GM19023 (cell line): ENCODE measurements at regions not wholly inside any gene's neighbourhood (a gene's known extent, or its start where the extent isn't known, plus 50 kb on each side); places are given as distances from the start of the nearest gene placed in this dataset.
"Not testable (repeated sequence)": the region's sequence is repeated elsewhere in the genome, so short reads cannot be mapped to it uniquely, and the experiment has no call there.

Experiments used
- ATAC-seq: cut with Tn5 transposase; IDR thresholded peaks from one replicate; pipeline ENCODE4 v1.9.1; 2021; ENCODE audit warnings: mild to moderate bottlenecking, moderate library complexity; ENCODE audit not compliant: unreplicated experiment

- ATAC-seq, result no peak
Observed at GRCh38 chr6:133099573-133099972, 141.6 kb upstream of the EYA4 start.

GRCh38 chr6:133100865-133101264 is 140.3 kb upstream of the EYA4 start:
- ATAC-seq, result no peak

GRCh38 chr6:133101790-133102189 is 139.4 kb upstream of the EYA4 start:
- no peak for ATAC-seq

GRCh38 chr6:133106934-133107333 is 134.2 kb upstream of the EYA4 start:
- no peak for ATAC-seq

- no peak for ATAC-seq
Observed at GRCh38 chr6:133108419-133108818, 132.7 kb upstream of the EYA4 start.

GRCh38 chr6:133114973-133115372 is 126.2 kb upstream of the EYA4 start:
- no peak for ATAC-seq

- ATAC-seq, result no peak
Observed at GRCh38 chr6:133115946-133116345, 125.2 kb upstream of the EYA4 start.

GRCh38 chr6:133128191-133128590 is 113.0 kb upstream of the EYA4 start:
- ATAC-seq, result no peak

- ATAC-seq, result no peak
Observed at GRCh38 chr6:133129556-133129955, 111.6 kb upstream of the EYA4 start.

GRCh38 chr6:133130863-133131262 is 110.3 kb upstream of the EYA4 start:
- no peak for ATAC-seq

GRCh38 chr6:133131621-133132465 is 109.3 kb upstream of the EYA4 start:
- no peak for ATAC-seq

GRCh38 chr6:133132466-133132971 is 108.6 kb upstream of the EYA4 start:
- no peak for ATAC-seq

- ATAC-seq, result no peak
Observed at GRCh38 chr6:133136177-133136880, 104.8 kb upstream of the EYA4 start.

GRCh38 chr6:133147470-133148184 is 93.5 kb upstream of the EYA4 start:
- not testable (repeated sequence) for ATAC-seq

GRCh38 chr6:133156689-133157088 is 84.5 kb upstream of the EYA4 start:
- no peak for ATAC-seq

- ATAC-seq, result no peak
Observed at GRCh38 chr6:133157995-133158394, 83.2 kb upstream of the EYA4 start.

GRCh38 chr6:133159255-133159795 is 81.8 kb upstream of the EYA4 start:
- ATAC-seq, result no peak

GRCh38 chr6:133160536-133160935 is 80.6 kb upstream of the EYA4 start:
- no peak for ATAC-seq

- ATAC-seq, result no peak
Observed at GRCh38 chr6:133165235-133165634, 75.9 kb upstream of the EYA4 start.

- no peak for ATAC-seq
Observed at GRCh38 chr6:133166766-133167165, 74.4 kb upstream of the EYA4 start.

GRCh38 chr6:133169901-133170300 is 71.3 kb upstream of the EYA4 start:
- no peak for ATAC-seq
